ENCODE measurements at regions not wholly inside any gene's neighbourhood (a gene's known extent, or its start where the extent isn't known, plus 50 kb on each side); places are given as distances from the start of the nearest gene placed in this dataset.
"Not testable (repeated sequence)": the region's sequence is repeated elsewhere in the genome, so short reads cannot be mapped to it uniquely, and the experiment has no call there.

- peak; percentile 74 for DNase-seq (ENCODE audit: low read depth)
- no peak overlapping the region for H3K4me3 ChIP-seq (ENCODE audit: low read depth, low read length)
- peak; percentile 59 for TF ChIP-seq CTCF (IDR thresholded peaks at IDR 0.05; ENCODE audit: insufficient read depth, low read depth, low read length, missing control alignments)
These were observed 199.1 kb downstream of the LRRN1 start for GRCh38 chr3:3998140-3998922.

GRCh38 chr3:3999340-3999739, 200.1 kb downstream of the LRRN1 start:
- DNase-seq (ENCODE audit: low read depth); H3K4me3 ChIP-seq (ENCODE audit: low read depth, low read length): not testable (repeated sequence)

GRCh38 chr3:4001976-4002375, 202.7 kb downstream of the LRRN1 start:
- no peak overlapping the region for H3K4me3 ChIP-seq (ENCODE audit: low read depth, low read length)
- TF ChIP-seq CTCF (IDR thresholded peaks at IDR 0.05; ENCODE audit: insufficient read depth, low read depth, low read length, missing control alignments), result no peak
- DNase-seq (ENCODE audit: low read depth), result no peak

- TF ChIP-seq CTCF (IDR thresholded peaks at IDR 0.05; ENCODE audit: insufficient read depth, low read depth, low read length, missing control alignments), result no peak
- DNase-seq (ENCODE audit: low read depth), result no peak
- H3K4me3 ChIP-seq (ENCODE audit: low read depth, low read length), result no peak overlapping the region
These were observed 207.1 kb downstream of the LRRN1 start for GRCh38 chr3:4006288-4006687.

- no peak for DNase-seq (ENCODE audit: low read depth)
- no peak overlapping the region for H3K4me3 ChIP-seq (ENCODE audit: low read depth, low read length)
- no peak for TF ChIP-seq CTCF (IDR thresholded peaks at IDR 0.05; ENCODE audit: insufficient read depth, low read depth, low read length, missing control alignments)
These were observed 209.0 kb downstream of the LRRN1 start for GRCh38 chr3:4008205-4008604.

GRCh38 chr3:4011166-4011565, 211.9 kb downstream of the LRRN1 start:
- no peak for DNase-seq (ENCODE audit: low read depth)
- no peak for TF ChIP-seq CTCF (IDR thresholded peaks at IDR 0.05; ENCODE audit: insufficient read depth, low read depth, low read length, missing control alignments)
- no peak overlapping the region for H3K4me3 ChIP-seq (ENCODE audit: low read depth, low read length)

- no peak for DNase-seq (ENCODE audit: low read depth)
- no peak overlapping the region for H3K4me3 ChIP-seq (ENCODE audit: low read depth, low read length)
- no peak for TF ChIP-seq CTCF (IDR thresholded peaks at IDR 0.05; ENCODE audit: insufficient read depth, low read depth, low read length, missing control alignments)
These were observed 216.2 kb downstream of the LRRN1 start for GRCh38 chr3:4015426-4015825.

All from GM12865 (cell line).